A673 (cell line): ENCODE measurements at regions not wholly inside any gene's neighbourhood (a gene's known extent, or its start where the extent isn't known, plus 50 kb on each side); places are given as distances from the start of the nearest gene placed in this dataset.

Experiments used
- BruUV-seq: library from RNA; stranded (reverse); fragments of 400-500 nt; replicated peaks from 2 replicates; lab custom pipeline; 2021; lab: Mats Ljungman, UMichigan
- CTCF ChIA-PET: fragments of 300-600 bp; sonication (Branson Sonifier 250); formaldehyde crosslinking; loops from one replicate; lab custom pipeline; 2022; ENCODE audit warnings: antibody characterized with exemption; lab: Charles Lee
- POLR2A ChIA-PET: fragments of 300-600 bp; sonication (Branson Sonifier 250); formaldehyde crosslinking; loops from one replicate; lab custom pipeline; 2022; ENCODE audit warnings: antibody characterized with exemption; ENCODE audit not compliant: low non-redundant PET; lab: Charles Lee
- DNase-seq: peaks from one replicate; pipeline ENCODE4 v3.0.0-alpha.2; 2015; ENCODE audit warnings: low spot score
- H3K27ac ChIP-seq: fragments of 200-600 bp; sonication (generic); 2 replicates; pipeline ENCODE4 v1.5.1; 2016; ENCODE audit warnings: mixed run types, low read depth, mild to moderate bottlenecking, mixed read lengths, antibody characterized with exemption, low read length; ENCODE audit not compliant: poor library complexity, severe bottlenecking
- H3K27me3 ChIP-seq: fragments of 200-600 bp; sonication (generic); replicated peaks from 2 replicates; pipeline ENCODE4 v1.6.1; 2017; ENCODE audit warnings: mixed run types, low read depth, mild to moderate bottlenecking, mixed read lengths, antibody characterized with exemption, low read length; ENCODE audit not compliant: insufficient read depth, poor library complexity
- H3K36me3 ChIP-seq: fragments of 200-600 bp; sonication (generic); 2 replicates; pipeline ENCODE4 v1.6.1; 2016; ENCODE audit warnings: mixed run types, mild to moderate bottlenecking, mixed read lengths, antibody characterized with exemption, low read length; ENCODE audit not compliant: insufficient read depth, poor library complexity, severe bottlenecking
- H3K4me1 ChIP-seq: fragments of 200-600 bp; sonication (generic); 2 replicates; pipeline ENCODE4 v1.6.1; 2017; ENCODE audit warnings: mixed run types, mild to moderate bottlenecking, mixed read lengths, antibody characterized with exemption, low read length; ENCODE audit not compliant: insufficient read depth, poor library complexity, severe bottlenecking
- H3K4me3 ChIP-seq: fragments of 200-600 bp; sonication (generic); 2 replicates; pipeline ENCODE4 v1.5.1; 2016; ENCODE audit warnings: low read depth, mixed run types, mild to moderate bottlenecking, mixed read lengths, low read length; ENCODE audit not compliant: poor library complexity, severe bottlenecking
- H3K9me3 ChIP-seq: fragments of 200-600 bp; sonication (generic); 2 replicates; pipeline ENCODE4 v1.6.1; 2016; ENCODE audit warnings: mixed run types, low read depth, mild to moderate bottlenecking, mixed read lengths, antibody characterized with exemption, low read length; ENCODE audit not compliant: poor library complexity, severe bottlenecking
- EZH2 ChIP-seq: fragments of 200-600 bp; sonication (generic); IDR thresholded peaks from 2 replicates; pipeline ENCODE4 v1.6.1; 2017; ENCODE audit warnings: borderline replicate concordance, low read depth, mild to moderate bottlenecking, mixed read lengths, antibody characterized with exemption, low read length; ENCODE audit not compliant: poor library complexity, severe bottlenecking
- intact Hi-C: fragments of 100-400 bp; cut with micrococcal nuclease; formaldehyde crosslinking; loops from one replicate; pipeline ENCODE4 v1.10.0; 2022; ENCODE audit not compliant: unreplicated experiment
- TF ChIP-seq, protein P1 (sequence below): fragments of 300-800, 200-600 bp; sonication (generic); conservative IDR thresholded peaks from 2 replicates; pipeline ENCODE4 v1.5.1; 2017; ENCODE audit warnings: low read depth, mild to moderate bottlenecking, antibody characterized with exemption, low read length, moderate library complexity, mixed read lengths

- Histone ChIP-seq H3K4me1 (no peaks in the 10 kb centered on the region), H3K27me3 (no peaks in the 10 kb centered on the region), H3K9me3 (no peaks in the 10 kb centered on the region), H3K4me3 (no peak overlapping the region), H3K27ac (no peak overlapping the region), H3K36me3 (no peaks in the 10 kb centered on the region)
- DNase-seq, result peak; percentile 67
- ChIA-PET CTCF (no interaction called here), POLR2A (no interaction called here)
- intact Hi-C loops, result loop anchor here (10.0 kb wide), 1 partner anchor 918 kb away; no protein-coding TSS in a partner anchor
- BruUV-seq, result no TSS peak
- TF ChIP-seq, protein P1, sequence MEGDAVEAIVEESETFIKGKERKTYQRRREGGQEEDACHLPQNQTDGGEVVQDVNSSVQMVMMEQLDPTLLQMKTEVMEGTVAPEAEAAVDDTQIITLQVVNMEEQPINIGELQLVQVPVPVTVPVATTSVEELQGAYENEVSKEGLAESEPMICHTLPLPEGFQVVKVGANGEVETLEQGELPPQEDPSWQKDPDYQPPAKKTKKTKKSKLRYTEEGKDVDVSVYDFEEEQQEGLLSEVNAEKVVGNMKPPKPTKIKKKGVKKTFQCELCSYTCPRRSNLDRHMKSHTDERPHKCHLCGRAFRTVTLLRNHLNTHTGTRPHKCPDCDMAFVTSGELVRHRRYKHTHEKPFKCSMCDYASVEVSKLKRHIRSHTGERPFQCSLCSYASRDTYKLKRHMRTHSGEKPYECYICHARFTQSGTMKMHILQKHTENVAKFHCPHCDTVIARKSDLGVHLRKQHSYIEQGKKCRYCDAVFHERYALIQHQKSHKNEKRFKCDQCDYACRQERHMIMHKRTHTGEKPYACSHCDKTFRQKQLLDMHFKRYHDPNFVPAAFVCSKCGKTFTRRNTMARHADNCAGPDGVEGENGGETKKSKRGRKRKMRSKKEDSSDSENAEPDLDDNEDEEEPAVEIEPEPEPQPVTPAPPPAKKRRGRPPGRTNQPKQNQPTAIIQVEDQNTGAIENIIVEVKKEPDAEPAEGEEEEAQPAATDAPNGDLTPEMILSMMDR, result peak; percentile 54
- no peak for TF ChIP-seq EZH2
These were observed 116.7 kb upstream of the LPP start for GRCh38 chr3:188037195-188037718.

DNA sequence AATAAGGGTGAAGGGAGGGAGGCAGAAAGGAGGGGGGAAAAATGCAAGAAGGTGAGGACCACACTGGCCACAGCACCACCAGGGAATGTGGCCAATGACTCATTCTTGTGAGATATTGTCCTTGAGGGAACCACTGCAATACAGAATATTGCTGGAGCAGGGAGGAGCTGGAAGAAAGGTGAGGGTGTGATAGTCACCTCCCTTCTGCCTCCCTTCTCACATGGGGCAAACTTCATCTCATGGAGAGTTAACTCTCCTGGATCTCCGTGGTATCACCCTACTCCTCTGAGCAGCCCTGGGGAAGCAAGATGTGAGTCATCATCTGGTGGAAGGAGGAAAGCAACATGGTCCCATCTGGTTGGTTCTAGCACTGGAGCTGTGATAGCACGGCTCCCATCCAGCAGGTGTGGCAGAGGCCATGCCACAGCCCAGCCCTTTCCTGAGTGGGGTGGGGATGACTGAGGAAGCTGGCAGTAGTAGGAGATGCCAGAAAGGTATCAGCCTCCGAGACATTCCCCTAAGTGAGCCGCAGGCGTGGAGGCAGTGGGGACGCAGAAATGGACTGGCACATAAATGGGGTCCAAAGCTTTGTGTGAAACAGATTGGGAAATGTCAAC, 115.9 kb upstream of the LPP start:
- H3K27me3 ChIP-seq, result no peaks in the 10 kb centered on the region
- H3K36me3 ChIP-seq, result no peaks in the 10 kb centered on the region
- BruUV-seq, result no TSS peak
- DNase-seq, result no peak
- POLR2A ChIA-PET, result no interaction called here
- intact Hi-C loops, result loop anchor here (10.0 kb wide), 1 partner anchor 917 kb away; no protein-coding TSS in a partner anchor
- H3K27ac ChIP-seq, result no peak overlapping the region
- H3K9me3 ChIP-seq, result no peaks in the 10 kb centered on the region
- H3K4me1 ChIP-seq, result no peaks in the 10 kb centered on the region
- CTCF ChIA-PET, result no interaction called here
- H3K4me3 ChIP-seq, result no peak overlapping the region
- no peak for TF ChIP-seq EZH2
- TF ChIP-seq, protein P1, result no peak

- TF ChIP-seq, protein P1, result no peak
- no peak for TF ChIP-seq EZH2
- Histone ChIP-seq H3K27me3 (no peaks in the 10 kb centered on the region), H3K27ac (no peak overlapping the region), H3K9me3 (no peaks in the 10 kb centered on the region), H3K4me1 (no peaks in the 10 kb centered on the region), H3K36me3 (no peaks in the 10 kb centered on the region), H3K4me3 (no peak overlapping the region)
- intact Hi-C loops, result loop anchor here (10.0 kb wide), 1 partner anchor 296 kb away; the partner anchor contains the start of gene BCL6
- no peak for DNase-seq
- BruUV-seq, result no TSS peak
- CTCF ChIA-PET, result interaction anchor here (1.0 kb wide), 1 partner anchor 13 kb away, joined by 3 read pairs; no protein-coding TSS in a partner anchor
- POLR2A ChIA-PET, result no interaction called here
These were observed 112.8 kb upstream of the LPP start for GRCh38 chr3:188041193-188041592.
